ENCODE measurements at regions not wholly inside any gene's neighbourhood (a gene's known extent, or its start where the extent isn't known, plus 50 kb on each side); places are given as distances from the start of the nearest gene placed in this dataset.

- H3K36me3 ChIP-seq: no peaks in the 10 kb centered on the region
- H3K9me3 ChIP-seq: peaks cover 6% of the 10 kb centered on the region
- H3K27ac ChIP-seq: no peak overlapping the region
- TF ChIP-seq CTCF (IDR thresholded peaks at IDR 0.05): no peak
- no peaks in the 10 kb centered on the region for H3K4me1 ChIP-seq (ENCODE audit: control insufficient read depth in 1 of 2, low read depth in 2 of 2)
- no peak overlapping the region for H3K4me3 ChIP-seq
- ATAC-seq (ENCODE audit: insufficient number of reproducible peaks, low FRiP score, low read depth) (no peak), DNase-seq (ENCODE audit: low spot score) (no peak)
- H3K27me3 ChIP-seq (replicated peaks; ENCODE audit: insufficient read depth): no peaks in the 10 kb centered on the region
These were observed 187.8 kb downstream of the CCNG2 start for GRCh38 chr4:77344784-77345183.

GRCh38 chr4:77347351-77347966 is 190.5 kb downstream of the CCNG2 start:
- no peak overlapping the region for H3K27ac ChIP-seq
- no peaks in the 10 kb centered on the region for H3K4me1 ChIP-seq (ENCODE audit: control insufficient read depth in 1 of 2, low read depth in 2 of 2)
- no peaks in the 10 kb centered on the region for H3K36me3 ChIP-seq
- no peak for DNase-seq (ENCODE audit: low spot score)
- no peak for TF ChIP-seq CTCF (IDR thresholded peaks at IDR 0.05)
- no peak overlapping the region for H3K4me3 ChIP-seq
- H3K27me3 ChIP-seq (replicated peaks; ENCODE audit: insufficient read depth): no peaks in the 10 kb centered on the region
- no peak for ATAC-seq (ENCODE audit: insufficient number of reproducible peaks, low FRiP score, low read depth)
- peaks cover under 1% of the 10 kb centered on the region for H3K9me3 ChIP-seq

- no peaks in the 10 kb centered on the region for H3K4me1 ChIP-seq (ENCODE audit: control insufficient read depth in 1 of 2, low read depth in 2 of 2)
- no peak for TF ChIP-seq CTCF (IDR thresholded peaks at IDR 0.05)
- H3K9me3 ChIP-seq: no peaks in the 10 kb centered on the region
- no peak overlapping the region for H3K4me3 ChIP-seq
- ATAC-seq (ENCODE audit: insufficient number of reproducible peaks, low FRiP score, low read depth) (no peak), DNase-seq (ENCODE audit: low spot score) (no peak)
- H3K27ac ChIP-seq: no peak overlapping the region
- H3K36me3 ChIP-seq: no peaks in the 10 kb centered on the region
- no peaks in the 10 kb centered on the region for H3K27me3 ChIP-seq (replicated peaks; ENCODE audit: insufficient read depth)
These were observed 191.8 kb downstream of the CCNG2 start for GRCh38 chr4:77348815-77349214.

- no peak overlapping the region for H3K27ac ChIP-seq
- no peak for TF ChIP-seq CTCF (IDR thresholded peaks at IDR 0.05)
- no peaks in the 10 kb centered on the region for H3K4me1 ChIP-seq (ENCODE audit: control insufficient read depth in 1 of 2, low read depth in 2 of 2)
- no peaks in the 10 kb centered on the region for H3K27me3 ChIP-seq (replicated peaks; ENCODE audit: insufficient read depth)
- no peaks in the 10 kb centered on the region for H3K36me3 ChIP-seq
- DNase-seq (ENCODE audit: low spot score) (no peak), ATAC-seq (ENCODE audit: insufficient number of reproducible peaks, low FRiP score, low read depth) (no peak)
- H3K9me3 ChIP-seq: no peaks in the 10 kb centered on the region
- no peak overlapping the region for H3K4me3 ChIP-seq
These were observed 192.4 kb downstream of the CCNG2 start for GRCh38 chr4:77349364-77349763.

GRCh38 chr4:77349796-77350195 is 192.8 kb downstream of the CCNG2 start:
- Histone ChIP-seq H3K27me3 (replicated peaks; ENCODE audit: insufficient read depth) (no peaks in the 10 kb centered on the region), H3K36me3 (no peaks in the 10 kb centered on the region), H3K4me3 (no peak overlapping the region), H3K9me3 (no peaks in the 10 kb centered on the region), H3K27ac (no peak overlapping the region), H3K4me1 (ENCODE audit: control insufficient read depth in 1 of 2, low read depth in 2 of 2) (no peaks in the 10 kb centered on the region)
- ATAC-seq (ENCODE audit: insufficient number of reproducible peaks, low FRiP score, low read depth): no peak
- no peak for TF ChIP-seq CTCF (IDR thresholded peaks at IDR 0.05)
- no peak for DNase-seq (ENCODE audit: low spot score)

Measured in thoracic aorta (tissue), 2 donors.